ENCODE measurements at regions not wholly inside any gene's neighbourhood (a gene's known extent, or its start where the extent isn't known, plus 50 kb on each side); places are given as distances from the start of the nearest gene placed in this dataset.

DNA sequence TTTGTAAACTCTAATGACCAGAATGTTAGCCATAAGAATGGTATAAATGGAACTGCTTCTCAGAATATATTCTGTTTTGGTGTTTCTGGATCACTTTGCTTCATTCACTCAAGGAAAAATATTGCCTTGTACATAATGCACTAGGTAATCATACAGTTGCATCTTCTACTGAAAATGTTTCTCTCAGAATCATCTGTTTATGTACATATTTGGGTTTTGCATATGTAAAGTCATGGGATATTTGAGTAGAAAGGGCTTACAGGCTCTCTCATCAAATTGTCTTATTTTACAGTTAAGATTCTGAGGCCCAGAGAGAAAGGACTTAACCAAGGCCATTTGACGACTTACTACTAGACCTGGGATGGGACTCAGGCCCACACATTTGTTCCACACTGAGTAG, 97.8 kb upstream of the PALM2AKAP2 start:
- no peak for DNase-seq

- DNase-seq: no peak
Observed at GRCh38 chr9:109683521-109683920, 96.5 kb upstream of the PALM2AKAP2 start.

DNA sequence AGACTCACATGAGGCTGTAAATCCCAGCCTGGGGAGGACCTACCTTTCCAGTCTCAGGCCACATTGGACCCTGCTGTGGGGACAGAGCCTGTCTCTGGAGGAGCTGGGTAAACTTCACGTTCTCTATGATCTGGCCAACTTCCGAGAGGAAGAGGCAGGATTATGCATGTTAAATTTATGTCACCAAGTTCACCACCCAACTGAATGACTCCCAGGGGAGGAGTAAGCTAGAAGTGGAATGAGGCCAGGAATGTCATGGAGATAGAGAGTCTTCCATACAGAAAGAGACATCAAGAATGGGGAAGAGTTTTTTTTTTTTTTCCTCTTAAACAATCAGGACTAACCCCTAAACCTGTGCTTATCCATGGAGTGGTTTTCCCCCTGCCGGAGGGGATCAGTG, 90.3 kb upstream of the PALM2AKAP2 start:
- DNase-seq: no peak

GRCh38 chr9:109699019-109699418, 81.0 kb upstream of the PALM2AKAP2 start:
- DNase-seq: no peak

GRCh38 chr9:109704546-109704945, 75.5 kb upstream of the PALM2AKAP2 start:
- no peak for DNase-seq

DNA sequence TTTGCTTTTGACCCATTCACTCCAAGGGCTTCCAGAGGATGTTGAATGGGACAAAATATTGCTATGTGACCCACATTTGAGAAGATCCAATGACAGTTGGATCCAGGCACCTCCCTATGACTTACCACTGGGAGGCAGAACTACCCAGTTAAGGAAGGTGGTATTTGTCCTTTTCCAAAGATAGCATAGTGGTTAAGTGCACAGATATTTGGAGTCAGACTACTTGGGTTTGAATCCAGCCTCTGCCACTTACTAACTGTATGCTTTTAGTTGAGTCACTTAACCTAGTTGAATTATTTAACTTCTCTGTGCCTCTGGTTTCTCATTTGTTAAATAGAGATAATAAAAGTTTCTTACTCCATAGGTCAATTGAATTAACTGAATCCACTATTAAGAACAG, 74.5 kb upstream of the PALM2AKAP2 start:
- DNase-seq: peak; percentile 1

GRCh38 chr9:109707355-109707754, 72.6 kb upstream of the PALM2AKAP2 start:
- no peak for DNase-seq

GRCh38 chr9:109708451-109708945, 71.5 kb upstream of the PALM2AKAP2 start:
- no peak for DNase-seq

DNA sequence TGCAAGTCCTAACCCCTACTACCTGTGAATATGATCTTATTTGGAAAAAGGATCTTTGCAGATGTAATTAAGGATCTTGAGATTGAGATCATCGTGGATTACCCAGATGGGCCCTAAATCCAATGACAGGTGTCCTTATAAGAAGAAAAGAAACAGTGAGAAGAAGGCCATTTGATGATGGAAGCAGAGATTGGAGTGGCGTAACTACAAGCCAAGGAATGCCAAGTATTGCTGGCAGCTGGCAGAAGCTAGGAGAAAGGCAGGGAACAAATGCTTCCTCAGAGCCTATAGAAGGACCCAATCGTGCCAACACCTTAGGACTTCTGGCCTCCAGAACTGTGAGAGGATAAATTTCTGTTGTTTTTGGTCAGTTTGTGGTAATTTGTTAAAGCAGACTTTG, 70.1 kb upstream of the PALM2AKAP2 start:
- DNase-seq: no peak

DNA sequence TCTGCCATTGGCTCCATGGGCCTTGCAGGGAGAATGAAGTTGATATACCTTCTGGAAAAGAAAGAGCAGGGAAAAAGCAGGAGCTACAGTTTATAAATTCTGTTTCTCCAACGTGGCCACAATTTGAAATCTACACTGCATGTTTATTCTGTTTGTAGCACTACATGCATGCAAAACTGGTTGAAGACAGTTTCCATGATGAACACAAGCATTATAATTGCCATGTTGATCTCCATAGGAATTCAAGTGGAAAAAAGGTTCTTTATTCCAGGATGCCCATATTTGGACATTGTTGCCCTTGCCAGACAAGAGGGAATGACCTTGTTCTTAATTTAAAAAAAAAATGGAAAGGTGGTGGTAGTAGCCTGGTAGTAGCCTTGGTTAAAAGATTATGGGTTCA, 69.2 kb upstream of the PALM2AKAP2 start:
- no peak for DNase-seq

DNA sequence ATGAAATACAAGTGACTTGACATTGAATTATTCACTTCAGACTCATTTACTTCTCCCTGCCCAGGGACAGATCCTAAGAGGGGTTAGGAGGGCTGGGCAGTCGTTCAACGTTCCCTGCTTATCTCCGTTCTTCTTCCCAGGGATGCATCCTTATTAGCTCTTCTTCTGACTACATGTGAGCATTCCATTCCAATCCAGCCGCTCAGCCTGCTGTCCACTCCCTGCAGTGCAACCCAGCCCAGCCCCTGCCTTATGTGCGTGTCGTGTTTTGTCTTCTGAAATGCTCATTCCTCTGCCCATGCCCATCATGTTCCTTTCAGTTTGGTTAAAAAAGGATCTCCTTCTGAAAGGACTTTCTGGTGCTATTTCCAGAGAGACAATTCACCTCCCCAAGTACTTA, 64.7 kb upstream of the PALM2AKAP2 start:
- DNase-seq: no peak

- no peak for DNase-seq
Observed at GRCh38 chr9:109716631-109717030, 63.4 kb upstream of the PALM2AKAP2 start.

DNA sequence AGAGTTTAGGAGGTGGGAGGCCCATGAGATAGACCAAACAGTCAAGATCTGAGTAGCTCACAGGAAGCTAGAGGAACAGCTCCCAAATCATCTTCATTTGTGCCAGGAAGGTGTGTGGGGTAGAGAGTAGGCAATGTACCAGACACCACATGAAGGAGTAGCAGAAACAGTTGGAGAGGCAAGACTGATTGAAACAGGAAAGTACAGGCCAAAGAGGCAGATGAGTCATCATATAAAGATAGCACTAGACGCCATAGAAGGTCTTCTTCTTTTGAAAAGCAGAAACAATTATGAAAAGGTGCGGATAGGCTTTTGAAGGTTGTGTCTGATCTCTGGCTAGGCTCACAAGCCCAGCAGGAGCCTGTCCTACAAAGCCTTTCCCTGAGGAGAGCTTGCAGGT, 62.7 kb upstream of the PALM2AKAP2 start:
- DNase-seq: no peak

DNA sequence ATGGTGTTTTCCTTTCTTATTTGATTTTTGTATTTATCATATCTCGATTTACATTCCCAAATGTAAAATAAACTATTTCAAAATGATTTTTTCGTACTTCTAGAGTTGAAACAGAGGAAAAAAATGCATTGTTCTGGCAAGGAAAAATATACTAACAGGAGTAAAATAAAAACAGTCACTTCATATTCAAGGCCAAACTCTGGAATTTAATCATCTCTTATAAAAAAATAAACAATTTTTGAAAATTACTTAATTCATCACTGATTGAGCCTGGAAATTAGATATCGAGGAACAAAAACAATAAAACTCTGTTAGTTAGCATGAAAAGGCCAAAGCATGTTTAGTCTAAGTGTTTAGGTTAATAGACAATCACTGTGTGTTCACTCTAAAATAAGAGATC, 61.1 kb upstream of the PALM2AKAP2 start:
- no peak for DNase-seq

DNA sequence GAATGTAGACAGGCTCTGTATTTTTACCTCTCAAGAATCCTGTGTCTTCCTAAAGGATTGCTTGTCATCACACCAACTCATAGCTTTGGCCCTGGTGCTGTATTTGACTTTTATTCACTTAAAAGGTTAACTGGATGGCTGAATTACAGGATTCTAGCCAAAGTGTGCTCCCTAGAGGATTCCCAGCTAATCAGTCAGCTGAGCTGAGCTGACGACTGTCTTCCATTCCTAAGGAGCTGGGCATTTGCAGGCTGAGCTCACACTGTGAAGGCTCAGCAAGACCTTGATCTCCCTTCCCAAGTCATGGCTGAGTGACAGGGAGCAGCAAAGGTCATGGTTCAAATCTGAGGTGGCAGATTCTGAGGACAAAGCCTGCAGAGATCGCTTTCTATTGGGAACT, 59.0 kb upstream of the PALM2AKAP2 start:
- DNase-seq: no peak

- DNase-seq: no peak
Observed at GRCh38 chr9:109722007-109722406, 58.0 kb upstream of the PALM2AKAP2 start.

GRCh38 chr9:109723781-109724180, 56.2 kb upstream of the PALM2AKAP2 start:
- no peak for DNase-seq

GRCh38 chr9:109725460-109725859, 54.5 kb upstream of the PALM2AKAP2 start:
- DNase-seq: no peak

- no peak for DNase-seq
Observed at GRCh38 chr9:109726119-109726518, 53.9 kb upstream of the PALM2AKAP2 start.

- no peak for DNase-seq
Observed at GRCh38 chr9:109728686-109729300, 51.2 kb upstream of the PALM2AKAP2 start.

DNA sequence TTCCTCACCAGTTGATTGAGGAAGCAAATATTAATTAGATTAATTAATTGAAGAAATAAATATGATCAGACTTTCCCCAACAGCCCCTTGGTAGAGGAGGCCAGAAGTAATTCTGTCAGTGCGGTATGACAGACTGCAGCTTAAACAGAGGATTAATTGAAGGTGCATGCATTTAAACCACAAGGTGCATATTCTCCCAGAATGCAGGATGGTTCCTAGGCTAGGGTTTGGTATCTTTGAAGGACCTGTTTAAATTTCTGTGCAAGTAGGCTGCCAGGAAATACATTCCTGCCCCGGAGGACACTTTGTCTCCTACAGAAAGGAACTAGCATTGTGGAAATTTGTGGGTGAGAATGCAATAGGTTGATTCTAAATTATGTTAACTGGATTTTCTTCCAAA, 50.5 kb upstream of the PALM2AKAP2 start:
- no peak for DNase-seq
